GM06990 (cell line): ENCODE measurements at regions not wholly inside any gene's neighbourhood (a gene's known extent, or its start where the extent isn't known, plus 50 kb on each side); places are given as distances from the start of the nearest gene placed in this dataset.

Experiments
- DNase-seq: peaks from one replicate; pipeline ENCODE4 v3.0.0-alpha.2; 2011; ENCODE audit not compliant: insufficient read length; ENCODE audit errors: extremely low read depth
- H3K27me3 ChIP-seq: replicated peaks from 2 replicates; pipeline ENCODE4 v1.6.0; 2011; ENCODE audit warnings: low read length; ENCODE audit not compliant: control insufficient read depth, insufficient read depth
- H3K36me3 ChIP-seq: 2 replicates; pipeline ENCODE4 v1.5.1; 2011; ENCODE audit warnings: low read length; ENCODE audit not compliant: control insufficient read depth, insufficient read depth
- H3K4me3 ChIP-seq: replicated peaks from 2 replicates; pipeline ENCODE4 v1.5.1; 2011; ENCODE audit warnings: low read depth, mild to moderate bottlenecking, control low read depth, low read length
- TF ChIP-seq, protein P1 (sequence below): IDR thresholded peaks from 2 replicates; pipeline ENCODE4 v1.5.1; 2011; ENCODE audit warnings: low read length, control low read depth, mild to moderate bottlenecking, inconsistent platforms; ENCODE audit not compliant: insufficient read depth, poor library complexity, severe bottlenecking

DNA sequence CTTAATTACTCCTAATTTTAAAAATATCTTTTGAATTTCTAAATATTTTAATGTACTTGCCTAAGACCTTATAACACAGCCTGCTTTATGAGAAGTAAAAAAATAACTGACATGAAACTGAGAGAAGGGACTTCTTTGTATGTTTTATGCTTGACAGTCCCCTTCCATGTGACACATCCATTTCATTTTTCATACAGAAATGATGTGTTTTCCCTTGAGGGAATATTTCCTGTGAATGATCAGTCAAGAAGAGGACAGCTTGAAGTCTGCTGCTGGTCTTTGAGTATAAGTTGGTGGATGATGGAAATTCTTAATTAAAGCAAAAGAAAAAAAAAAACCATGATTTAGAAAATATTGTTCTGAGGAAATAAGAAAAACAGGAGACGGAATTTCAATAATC lies 230.4 kb upstream of the KLHL1 start:
- TF ChIP-seq, protein P1, sequence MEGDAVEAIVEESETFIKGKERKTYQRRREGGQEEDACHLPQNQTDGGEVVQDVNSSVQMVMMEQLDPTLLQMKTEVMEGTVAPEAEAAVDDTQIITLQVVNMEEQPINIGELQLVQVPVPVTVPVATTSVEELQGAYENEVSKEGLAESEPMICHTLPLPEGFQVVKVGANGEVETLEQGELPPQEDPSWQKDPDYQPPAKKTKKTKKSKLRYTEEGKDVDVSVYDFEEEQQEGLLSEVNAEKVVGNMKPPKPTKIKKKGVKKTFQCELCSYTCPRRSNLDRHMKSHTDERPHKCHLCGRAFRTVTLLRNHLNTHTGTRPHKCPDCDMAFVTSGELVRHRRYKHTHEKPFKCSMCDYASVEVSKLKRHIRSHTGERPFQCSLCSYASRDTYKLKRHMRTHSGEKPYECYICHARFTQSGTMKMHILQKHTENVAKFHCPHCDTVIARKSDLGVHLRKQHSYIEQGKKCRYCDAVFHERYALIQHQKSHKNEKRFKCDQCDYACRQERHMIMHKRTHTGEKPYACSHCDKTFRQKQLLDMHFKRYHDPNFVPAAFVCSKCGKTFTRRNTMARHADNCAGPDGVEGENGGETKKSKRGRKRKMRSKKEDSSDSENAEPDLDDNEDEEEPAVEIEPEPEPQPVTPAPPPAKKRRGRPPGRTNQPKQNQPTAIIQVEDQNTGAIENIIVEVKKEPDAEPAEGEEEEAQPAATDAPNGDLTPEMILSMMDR = no peak
- no peaks in the 10 kb centered on the region for H3K36me3 ChIP-seq
- DNase-seq = no peak
- H3K4me3 ChIP-seq = no peak overlapping the region
- no peaks in the 10 kb centered on the region for H3K27me3 ChIP-seq

DNA sequence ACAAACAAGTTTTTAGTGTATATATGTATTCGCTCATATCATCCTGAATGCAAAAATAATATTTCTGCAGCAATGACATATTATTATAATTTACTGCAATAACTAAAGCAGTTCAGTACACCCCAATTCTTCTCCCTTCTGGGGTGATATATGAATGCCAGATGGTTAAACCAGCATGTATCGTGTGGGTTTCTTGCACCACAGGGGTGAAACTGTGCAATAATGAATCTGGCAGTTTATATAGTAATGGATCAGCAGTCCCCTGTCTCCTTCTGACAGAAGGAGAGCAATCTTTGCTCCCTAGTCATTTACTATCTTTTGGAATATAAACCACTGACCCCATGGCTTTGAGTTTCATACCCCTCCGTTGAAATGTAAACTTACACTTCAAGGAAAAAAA lies 228.6 kb upstream of the KLHL1 start:
- H3K27me3 ChIP-seq = no peaks in the 10 kb centered on the region

DNA sequence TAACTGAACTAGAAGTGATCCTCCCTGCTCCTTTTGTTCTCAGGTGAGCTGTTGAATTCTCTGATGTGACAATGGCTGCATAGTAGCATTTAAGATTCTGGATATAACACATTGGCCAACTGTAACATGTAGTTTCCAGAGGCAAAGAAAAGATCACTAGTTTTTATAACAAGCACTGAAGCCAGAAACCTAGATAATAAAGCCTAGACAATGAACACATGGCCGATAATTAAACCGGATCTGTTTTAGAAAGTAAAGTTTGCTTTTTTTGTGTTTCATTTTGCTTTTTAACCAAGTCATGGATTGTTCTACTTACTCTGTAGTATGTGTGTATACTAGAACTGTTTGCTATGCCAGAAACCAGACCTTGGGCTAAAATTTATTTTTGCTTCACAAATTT lies 225.5 kb upstream of the KLHL1 start:
- Histone ChIP-seq H3K4me3 (no peak overlapping the region), H3K36me3 (no peaks in the 10 kb centered on the region), H3K27me3 (no peaks in the 10 kb centered on the region)
- TF ChIP-seq, protein P1 = no peak
- no peak for DNase-seq

More for the DNA sequence above, 228.6 kb upstream of the KLHL1 start:
- Histone ChIP-seq H3K36me3 (no peaks in the 10 kb centered on the region), H3K4me3 (no peak overlapping the region)
- TF ChIP-seq, protein P1 = no peak
- no peak for DNase-seq

DNA sequence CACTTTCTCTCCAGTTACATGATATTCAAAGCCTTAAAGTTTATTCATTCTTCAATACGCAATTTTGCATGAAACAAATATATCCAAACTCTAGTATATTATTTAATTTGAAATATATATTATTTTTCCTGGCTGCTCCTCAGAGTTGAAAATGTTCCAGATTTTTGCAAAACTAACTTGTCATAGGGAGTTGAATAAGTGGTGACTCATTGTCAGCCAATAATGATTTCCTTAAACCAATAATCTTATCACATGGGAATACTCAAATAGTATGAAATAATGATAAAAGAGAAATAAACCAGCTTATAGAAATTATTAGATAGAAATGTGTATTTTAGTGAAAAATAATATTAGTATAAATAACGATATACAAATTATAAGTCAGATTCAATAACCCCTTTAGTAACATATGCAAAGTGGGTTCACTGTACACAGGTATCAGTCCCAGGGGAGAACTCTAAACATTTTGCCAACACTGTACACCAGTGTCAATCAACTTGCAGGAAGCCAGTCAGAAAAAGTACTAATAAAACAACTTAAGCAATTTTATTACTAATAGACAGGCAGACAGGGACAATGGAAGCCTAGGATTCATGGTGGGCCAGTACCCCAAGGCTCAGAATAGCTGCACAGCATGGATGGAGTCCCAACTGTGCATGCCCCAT lies 222.6 kb upstream of the KLHL1 start:
- Histone ChIP-seq H3K36me3 (no peaks in the 10 kb centered on the region), H3K27me3 (no peaks in the 10 kb centered on the region), H3K4me3 (no peak overlapping the region)
- no peak for DNase-seq
- TF ChIP-seq, protein P1 = no peak

DNA sequence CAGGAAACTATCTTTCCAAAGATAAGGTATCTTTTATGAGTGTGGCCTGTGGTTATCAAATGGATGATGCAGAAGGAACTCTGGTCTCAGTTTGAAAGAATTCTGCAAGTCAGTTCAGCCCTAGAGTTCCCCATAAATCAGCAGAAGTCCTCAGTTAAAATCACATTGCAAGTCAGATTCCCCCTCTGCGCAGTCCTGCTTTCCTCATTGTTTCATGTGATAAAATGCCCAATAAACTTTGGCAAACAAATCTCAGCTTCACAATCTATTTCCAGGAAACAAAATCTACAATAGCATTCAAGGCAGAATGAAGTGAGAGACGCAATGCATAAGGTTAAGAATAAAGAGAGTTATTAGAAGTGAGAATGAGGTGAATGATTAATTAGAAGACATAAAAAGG lies 216.3 kb upstream of the KLHL1 start:
- H3K27me3 ChIP-seq = no peaks in the 10 kb centered on the region
- H3K4me3 ChIP-seq = no peak overlapping the region
- TF ChIP-seq, protein P1 = no peak
- no peak for DNase-seq
- no peaks in the 10 kb centered on the region for H3K36me3 ChIP-seq

DNA sequence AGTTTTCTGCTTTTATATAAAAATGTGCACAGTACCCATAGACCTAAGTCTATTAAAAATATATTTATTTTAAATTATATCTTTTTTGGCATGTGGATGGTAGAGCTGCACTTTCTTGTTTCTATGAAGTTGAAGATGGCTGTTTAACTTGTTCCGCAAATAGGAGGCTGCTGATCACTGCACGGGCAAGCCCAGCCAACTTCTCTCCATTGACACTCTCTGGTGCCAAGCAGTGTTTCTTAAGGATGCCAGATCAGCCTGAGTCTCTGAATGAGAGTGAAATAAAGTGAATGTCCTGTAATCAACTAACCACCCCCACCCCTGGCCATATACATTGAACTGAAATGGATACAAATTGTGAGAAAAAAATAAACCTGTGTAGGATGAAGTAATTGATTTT lies 202.9 kb upstream of the KLHL1 start:
- TF ChIP-seq, protein P1 = no peak
- Histone ChIP-seq H3K36me3 (no peaks in the 10 kb centered on the region), H3K27me3 (no peaks in the 10 kb centered on the region), H3K4me3 (no peak overlapping the region)
- DNase-seq = no peak
